HG03575 (cell line): ENCODE measurements at regions not wholly inside any gene's neighbourhood (a gene's known extent, or its start where the extent isn't known, plus 50 kb on each side); places are given as distances from the start of the nearest gene placed in this dataset.

Experiments used
- ATAC-seq: cut with Tn5 transposase; IDR thresholded peaks from one replicate; pipeline ENCODE4 v1.9.1; 2021; ENCODE audit not compliant: unreplicated experiment, insufficient number of reproducible peaks, low FRiP score; ENCODE audit errors: extremely low read depth

- ATAC-seq: no peak
These were observed 94.4 kb upstream of the MAP1B start for GRCh38 chr5:72012906-72013305.

DNA sequence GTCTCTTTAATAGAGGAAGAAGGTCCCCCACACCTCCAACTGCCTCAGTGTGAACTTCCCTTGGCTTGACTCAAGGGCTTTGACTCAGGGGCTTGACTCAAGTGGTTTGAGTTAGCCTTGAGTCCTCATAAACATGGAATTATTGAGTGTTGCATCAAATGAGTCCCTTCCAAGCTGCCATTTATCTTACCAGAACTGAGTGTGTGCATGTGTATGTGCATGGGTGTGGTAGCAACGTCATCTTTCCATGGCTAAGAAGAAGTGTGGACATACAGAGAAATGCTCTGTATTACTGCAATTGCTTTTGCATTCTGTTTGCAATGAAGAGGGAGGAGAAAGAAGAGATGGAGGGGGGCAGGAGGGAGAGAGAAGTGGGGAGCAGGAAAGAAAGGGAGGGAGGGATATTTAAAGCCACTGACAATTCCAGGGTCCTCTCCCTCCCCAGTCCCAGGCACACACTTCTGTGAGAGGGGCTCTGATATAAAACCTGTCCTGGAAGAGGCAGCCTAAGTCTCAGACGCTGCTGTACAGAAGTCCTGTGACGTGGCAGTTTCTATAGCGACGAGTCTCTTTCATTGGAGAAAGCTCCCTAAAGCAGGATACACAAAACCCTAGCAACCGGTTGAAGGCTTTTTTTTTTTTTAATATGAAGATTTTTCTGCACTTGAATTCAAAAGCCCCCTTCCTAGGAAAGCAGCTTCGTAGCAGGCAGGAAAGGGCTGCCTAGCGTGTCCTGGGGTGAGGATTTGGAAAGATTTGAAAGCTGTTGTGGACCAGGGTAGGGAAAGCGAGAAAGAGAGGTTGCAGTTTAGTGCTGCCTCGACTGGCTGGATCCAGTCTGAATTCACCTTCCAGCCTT lies 93.3 kb upstream of the MAP1B start:
- ATAC-seq: no peak

DNA sequence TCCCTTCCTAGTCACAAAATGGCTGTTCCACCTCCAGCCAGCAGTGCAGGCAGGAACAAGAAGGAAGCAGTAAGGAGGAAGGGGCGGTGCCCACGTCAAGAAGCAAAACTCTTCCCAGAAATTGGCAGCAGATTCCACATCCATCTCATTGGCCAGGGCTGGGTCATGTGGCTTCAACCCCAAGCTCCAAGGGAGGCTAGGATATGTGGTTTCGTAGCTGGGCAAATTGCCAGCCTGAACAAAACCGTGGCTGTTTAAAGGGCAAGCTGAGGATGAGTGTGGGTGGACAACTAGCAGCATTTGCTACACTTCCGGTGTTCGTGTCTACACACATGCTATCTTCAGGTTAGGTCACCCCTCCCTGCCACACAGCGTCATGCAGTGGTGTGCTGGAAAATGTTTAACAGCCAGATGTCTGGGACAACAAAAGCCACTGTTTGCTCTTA lies 92.1 kb upstream of the MAP1B start:
- no peak for ATAC-seq

DNA sequence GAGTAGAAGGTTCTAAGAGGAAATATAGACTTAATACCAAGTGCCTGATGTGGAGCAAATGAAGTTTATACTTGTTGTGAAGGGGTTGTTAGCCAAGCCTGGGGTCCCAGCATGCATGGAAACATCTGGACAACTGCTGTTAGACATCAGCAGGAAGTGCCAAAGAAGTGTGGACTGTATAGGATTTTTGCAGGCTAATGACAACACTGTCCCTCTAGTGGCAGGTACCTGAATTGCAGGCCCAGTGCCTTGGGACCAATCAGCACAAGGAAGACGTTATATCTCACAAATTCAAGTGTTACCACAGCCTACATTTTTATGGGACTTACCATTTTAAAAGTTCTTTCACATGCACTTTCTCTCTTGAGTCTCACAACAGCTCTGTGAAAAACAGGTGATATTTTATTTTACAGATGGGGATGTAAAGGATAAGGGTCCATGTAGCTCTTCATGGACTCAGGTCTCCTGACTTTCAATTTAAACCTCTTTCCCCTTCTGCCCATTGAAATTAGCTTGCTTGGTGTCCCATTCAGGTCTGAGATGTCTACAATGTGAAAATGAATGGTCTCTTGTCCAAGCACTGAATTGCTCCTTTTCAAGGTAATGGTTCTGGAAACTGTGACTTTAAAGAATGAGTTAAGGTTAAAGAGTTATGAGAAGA lies 89.0 kb upstream of the MAP1B start:
- ATAC-seq: no peak

DNA sequence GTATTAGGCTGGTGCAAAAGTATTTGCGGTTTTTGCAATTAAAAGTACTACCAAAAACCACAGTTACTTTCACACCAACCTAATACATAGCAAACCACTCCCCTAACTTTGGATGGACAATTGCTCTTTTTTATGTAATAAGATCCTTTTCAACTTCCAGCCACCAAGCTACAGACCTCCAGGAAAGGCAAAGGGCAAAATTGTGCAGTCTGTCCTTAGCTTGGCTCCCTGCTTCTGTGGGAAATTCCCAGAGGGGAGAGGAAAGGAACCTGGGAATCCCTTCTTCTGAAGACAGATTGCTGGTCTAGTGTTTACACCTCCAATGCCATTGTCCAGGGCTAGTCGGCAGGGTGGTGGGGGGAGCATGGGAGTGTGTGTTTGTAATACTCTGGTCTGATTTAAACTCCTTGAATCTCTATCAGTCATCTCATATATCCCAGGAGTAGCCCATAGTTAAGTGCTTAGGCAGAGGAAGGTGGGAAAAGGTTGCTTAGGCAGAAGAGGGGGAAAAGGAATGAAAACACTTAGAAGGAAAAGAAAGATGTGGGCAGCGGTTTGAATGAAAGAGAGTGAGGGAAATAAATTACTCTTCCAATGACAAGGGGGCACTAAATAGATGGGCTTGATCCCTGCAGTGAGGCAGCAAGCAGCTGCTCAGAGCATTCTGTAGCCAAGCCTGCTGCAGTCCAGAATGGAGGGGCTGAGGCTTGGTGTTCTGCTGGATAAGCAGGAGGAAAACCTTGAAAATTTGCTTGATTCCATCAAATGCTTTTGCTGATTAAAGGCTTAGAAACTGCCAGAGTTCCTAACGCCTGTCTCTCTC lies 86.9 kb upstream of the MAP1B start:
- ATAC-seq: no peak

DNA sequence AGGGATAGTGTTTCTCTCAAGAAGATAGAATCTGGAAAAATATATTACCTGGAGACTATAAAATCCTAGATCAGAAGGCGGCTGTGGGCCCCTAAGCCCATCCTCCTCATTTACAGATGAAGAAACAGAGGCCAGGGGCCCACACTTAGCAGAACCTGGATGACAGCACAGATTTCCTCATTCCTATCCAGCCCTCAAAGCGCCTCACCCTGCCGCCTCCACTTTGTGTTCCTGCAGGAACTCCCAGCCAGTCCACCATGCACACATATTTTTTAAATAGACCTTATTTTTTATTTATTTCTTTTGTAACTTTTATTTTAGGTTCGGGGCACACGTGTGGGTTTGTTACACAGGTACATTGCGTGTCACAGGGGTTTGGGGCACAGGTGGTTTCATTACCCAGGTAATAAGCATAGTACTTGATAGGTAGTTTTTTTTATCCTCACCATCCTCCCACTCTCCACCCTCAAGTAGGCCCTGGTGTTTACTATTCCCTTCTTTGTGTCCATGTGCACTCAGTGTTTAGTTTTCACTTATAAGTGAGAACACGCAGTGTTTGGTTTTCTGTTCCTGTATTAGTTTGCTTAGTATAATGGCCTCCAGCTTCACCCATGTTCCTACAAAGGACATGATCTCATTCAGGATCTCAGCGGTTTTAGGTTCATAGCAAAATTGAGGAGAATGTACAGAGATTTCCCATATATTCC lies 85.5 kb upstream of the MAP1B start:
- no peak for ATAC-seq

DNA sequence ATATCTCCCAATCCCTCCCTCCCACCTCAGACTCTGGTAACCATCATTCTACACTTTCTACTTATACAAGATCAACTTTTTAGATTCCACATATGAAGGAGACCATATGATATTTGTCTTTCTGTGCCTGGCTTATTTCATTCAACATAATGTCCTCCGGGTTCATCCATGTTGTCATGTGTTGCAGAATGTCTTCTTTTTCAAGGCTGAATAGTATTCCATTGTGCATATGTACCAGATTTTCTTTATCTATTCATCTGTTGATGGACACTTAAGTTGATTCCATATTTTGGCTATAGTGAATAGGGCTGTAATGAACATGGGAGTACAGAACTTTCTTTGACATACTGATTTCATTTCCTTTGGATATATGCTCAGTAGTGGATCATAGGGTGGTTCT lies 78.9 kb upstream of the MAP1B start:
- no peak for ATAC-seq

- ATAC-seq: no peak
These were observed 77.0 kb upstream of the MAP1B start for GRCh38 chr5:72030237-72030636.

DNA sequence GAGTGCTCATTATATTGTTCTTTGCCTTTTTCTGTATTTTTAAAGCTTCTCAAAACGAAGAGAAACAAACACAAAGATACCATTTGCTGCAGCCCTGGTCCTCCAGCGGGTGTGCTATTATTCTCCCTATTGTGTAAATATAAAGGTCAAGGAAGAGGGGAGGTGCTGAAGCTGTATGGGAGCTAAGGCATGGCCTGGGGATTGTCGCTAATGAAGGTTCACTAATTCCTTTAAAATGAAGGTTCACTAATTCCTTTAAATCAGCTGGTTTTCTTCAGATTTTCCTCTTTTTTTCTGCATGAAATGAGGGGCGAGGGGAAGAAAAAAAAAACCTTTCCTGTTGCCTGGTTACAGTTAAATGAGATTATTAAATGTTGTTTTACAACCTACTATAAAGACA lies 74.5 kb upstream of the MAP1B start:
- no peak for ATAC-seq

GRCh38 chr5:72034770-72035169 lies 72.5 kb upstream of the MAP1B start:
- no peak for ATAC-seq

- no peak for ATAC-seq
These were observed 71.4 kb upstream of the MAP1B start for GRCh38 chr5:72035831-72036230.

DNA sequence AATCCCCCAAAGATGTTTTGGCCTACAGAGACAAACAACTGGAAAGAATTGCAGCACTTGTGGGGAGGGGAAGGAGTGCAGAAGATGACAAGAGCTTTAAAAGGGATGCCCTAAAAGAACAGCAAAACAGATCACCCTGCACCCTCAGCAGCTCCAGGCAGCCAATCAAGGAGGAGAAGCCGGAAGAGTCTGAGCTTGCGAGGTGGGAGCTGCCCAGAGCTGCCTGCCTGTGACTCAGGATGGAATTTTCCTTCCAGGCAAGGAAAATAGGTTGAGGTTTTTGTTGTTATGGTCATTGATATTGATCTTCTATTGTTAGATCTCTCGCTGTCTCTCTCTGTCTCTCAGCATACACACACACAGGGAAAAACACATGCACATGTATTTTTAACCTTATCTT lies 70.3 kb upstream of the MAP1B start:
- ATAC-seq: no peak

GRCh38 chr5:72040513-72040912 lies 66.8 kb upstream of the MAP1B start:
- ATAC-seq: no peak

DNA sequence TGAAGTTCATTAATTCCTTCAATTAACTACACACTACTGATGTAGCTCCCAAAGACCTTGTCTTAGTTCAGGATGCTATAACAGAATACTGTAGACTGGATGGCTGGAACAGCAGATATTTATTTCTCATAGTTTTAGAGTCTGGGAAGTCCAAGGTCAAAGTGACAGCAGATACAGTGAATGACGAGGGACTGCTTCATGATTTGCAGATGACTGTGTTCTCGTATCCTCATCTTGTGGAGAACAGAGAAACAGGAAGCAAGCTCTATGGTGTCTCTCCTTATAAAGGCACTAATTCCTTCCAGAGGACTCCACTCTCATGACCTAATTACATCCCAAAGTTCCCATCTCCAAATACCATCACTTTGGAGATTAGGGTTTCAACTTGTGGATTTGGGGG lies 65.6 kb upstream of the MAP1B start:
- no peak for ATAC-seq

DNA sequence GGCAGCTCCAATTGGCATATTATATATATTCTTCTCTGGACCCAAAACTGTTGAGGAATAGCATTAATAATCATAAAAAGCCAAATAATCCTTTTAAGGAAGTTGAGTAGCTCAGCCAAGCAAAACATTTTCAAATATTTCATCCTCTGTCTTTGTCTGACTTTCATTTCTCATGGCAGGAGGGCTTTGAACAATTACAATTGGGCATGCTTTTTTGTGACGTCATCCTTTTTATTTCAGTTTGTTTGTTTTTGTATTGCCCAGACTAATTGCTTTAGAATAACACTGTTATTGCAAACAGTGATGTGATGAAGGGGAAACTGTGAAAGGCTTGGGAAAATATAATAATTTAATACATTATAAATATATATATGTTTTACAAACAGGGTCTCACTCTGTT lies 65.2 kb upstream of the MAP1B start:
- ATAC-seq: no peak

GRCh38 chr5:72045692-72046091 lies 61.6 kb upstream of the MAP1B start:
- no peak for ATAC-seq

- ATAC-seq: no peak
These were observed 61.2 kb upstream of the MAP1B start for GRCh38 chr5:72046106-72046505.

DNA sequence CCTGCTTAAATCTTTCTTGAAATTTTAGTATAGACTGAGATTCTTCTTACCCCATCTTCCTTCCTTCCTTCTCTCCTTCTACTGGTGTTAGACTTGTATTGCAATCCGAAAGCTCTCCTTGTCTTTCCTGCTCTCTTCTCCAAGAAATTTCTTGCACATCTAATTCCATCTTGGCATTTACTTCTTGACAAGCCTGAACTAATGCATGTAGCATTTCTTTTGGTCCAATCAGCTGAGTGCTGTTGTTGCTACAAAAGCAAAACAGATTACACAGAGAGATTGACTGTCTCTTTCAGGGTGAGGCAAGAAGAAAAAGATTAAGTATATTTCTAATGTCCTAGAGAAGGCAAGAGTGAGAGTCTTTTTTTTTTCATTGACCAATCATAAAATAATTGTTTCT lies 51.6 kb upstream of the MAP1B start:
- ATAC-seq: no peak
